ENCODE measurements at regions not wholly inside any gene's neighbourhood (a gene's known extent, or its start where the extent isn't known, plus 50 kb on each side); places are given as distances from the start of the nearest gene placed in this dataset.

DNA sequence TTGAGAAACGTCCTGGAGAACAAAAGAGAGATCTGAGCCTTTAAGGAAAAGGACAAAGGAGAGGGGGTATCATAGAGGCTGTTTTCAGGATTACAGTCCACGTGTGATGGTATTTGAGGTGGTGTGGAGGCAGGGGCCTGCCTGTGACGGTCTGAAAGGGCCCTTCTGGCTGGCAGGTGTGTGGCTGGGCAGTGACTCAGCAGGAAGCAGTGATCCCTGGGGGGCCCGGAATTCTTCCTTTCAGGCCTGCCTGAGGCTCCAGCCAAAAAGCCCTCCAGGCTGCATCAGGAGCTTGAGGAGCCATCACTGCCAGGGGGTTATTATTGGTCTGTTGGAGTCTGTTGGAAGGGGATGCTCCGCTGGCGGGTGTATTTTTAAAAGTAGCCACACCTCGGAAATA, 97.2 kb upstream of the TMEM18 start:
- TF ChIP-seq, protein P1, sequence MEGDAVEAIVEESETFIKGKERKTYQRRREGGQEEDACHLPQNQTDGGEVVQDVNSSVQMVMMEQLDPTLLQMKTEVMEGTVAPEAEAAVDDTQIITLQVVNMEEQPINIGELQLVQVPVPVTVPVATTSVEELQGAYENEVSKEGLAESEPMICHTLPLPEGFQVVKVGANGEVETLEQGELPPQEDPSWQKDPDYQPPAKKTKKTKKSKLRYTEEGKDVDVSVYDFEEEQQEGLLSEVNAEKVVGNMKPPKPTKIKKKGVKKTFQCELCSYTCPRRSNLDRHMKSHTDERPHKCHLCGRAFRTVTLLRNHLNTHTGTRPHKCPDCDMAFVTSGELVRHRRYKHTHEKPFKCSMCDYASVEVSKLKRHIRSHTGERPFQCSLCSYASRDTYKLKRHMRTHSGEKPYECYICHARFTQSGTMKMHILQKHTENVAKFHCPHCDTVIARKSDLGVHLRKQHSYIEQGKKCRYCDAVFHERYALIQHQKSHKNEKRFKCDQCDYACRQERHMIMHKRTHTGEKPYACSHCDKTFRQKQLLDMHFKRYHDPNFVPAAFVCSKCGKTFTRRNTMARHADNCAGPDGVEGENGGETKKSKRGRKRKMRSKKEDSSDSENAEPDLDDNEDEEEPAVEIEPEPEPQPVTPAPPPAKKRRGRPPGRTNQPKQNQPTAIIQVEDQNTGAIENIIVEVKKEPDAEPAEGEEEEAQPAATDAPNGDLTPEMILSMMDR (IDR thresholded peaks at IDR 0.05) = no peak
- no peak for TF ChIP-seq ZFX (IDR thresholded peaks at IDR 0.05; ENCODE audit: borderline replicate concordance)

Data from 22Rv1 (cell line).